Epithelial cell of proximal tubule (primary cell): ENCODE measurements at regions not wholly inside any gene's neighbourhood (a gene's known extent, or its start where the extent isn't known, plus 50 kb on each side); places are given as distances from the start of the nearest gene placed in this dataset.

ENCODE experiments used
- DNase-seq: peaks from one replicate; pipeline ENCODE4 v3.0.0-alpha.2; 2011; ENCODE audit warnings: low read depth
- H3K4me3 ChIP-seq: 2 replicates; pipeline ENCODE4 v1.5.1; 2011; ENCODE audit warnings: low read depth, mild to moderate bottlenecking, low read length
- CTCF ChIP-seq: conservative IDR thresholded peaks from 2 replicates; pipeline ENCODE4 v1.5.1; 2012; ENCODE audit warnings: low read depth, mild to moderate bottlenecking, low read length

DNA sequence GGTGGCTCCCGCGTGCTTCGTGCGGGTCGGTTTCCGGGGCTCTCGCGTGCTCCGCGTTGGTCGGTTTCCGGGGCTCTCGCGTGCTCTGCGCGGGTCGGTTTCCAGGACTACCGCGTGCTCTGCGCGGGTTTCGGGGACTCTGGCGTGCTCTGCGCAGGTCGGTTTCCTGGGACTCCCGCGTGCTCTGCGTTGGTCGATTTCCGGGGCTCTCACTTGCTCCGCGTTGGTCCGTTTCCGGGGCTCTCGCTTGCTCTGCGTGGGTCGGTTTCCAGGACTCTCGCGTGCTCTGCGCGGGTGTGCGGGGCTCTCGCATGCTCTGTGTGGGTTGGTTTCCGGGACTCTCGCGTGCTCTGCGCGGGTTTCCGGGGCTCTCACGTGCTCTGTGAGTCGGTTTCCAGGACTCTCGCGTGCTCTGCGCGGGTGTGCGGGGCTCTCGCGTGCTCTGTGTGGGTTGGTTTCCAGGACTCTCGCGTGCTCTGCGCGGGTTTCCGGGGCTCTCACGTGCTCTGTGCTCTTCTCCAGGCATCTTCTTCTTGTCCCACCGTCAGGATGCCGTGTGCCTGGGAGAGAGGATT, 109.9 kb upstream of the LRPAP1 start:
- DNase-seq, result no peak
- TF ChIP-seq CTCF, result no peak

DNA sequence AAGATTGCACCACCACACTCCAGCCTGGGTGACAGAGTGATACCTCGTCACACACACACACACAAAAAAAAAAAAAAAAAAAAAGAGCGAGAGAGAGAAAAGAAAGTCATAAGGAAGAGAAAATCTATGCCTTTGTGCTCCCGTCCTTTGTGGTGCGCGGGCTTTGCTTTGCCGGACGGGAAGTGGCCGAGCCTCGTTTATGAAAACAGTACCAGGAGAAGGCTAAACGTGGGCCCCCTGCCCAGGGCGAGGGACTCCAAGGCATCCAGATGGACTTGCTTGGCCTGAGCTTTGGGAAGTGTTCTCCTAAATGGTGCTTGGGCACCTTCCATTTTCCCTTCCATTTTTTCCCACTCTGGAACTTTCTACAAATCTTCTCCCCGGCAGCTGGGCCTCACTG, 109.3 kb upstream of the LRPAP1 start:
- no peak for TF ChIP-seq CTCF

More for the DNA sequence above, 109.9 kb upstream of the LRPAP1 start:
- H3K4me3 ChIP-seq, result no peak overlapping the region

GRCh38 chr4:3640587-3640962, 108.4 kb upstream of the LRPAP1 start:
- TF ChIP-seq CTCF, result no peak
- H3K4me3 ChIP-seq, result no peak overlapping the region
- DNase-seq, result no peak

More for the DNA sequence above, 109.3 kb upstream of the LRPAP1 start:
- DNase-seq, result no peak
- H3K4me3 ChIP-seq, result no peak overlapping the region

- DNase-seq, result no peak
- TF ChIP-seq CTCF, result no peak
- no peak overlapping the region for H3K4me3 ChIP-seq
Observed at GRCh38 chr4:3639613-3640586, 107.7 kb upstream of the LRPAP1 start.

DNA sequence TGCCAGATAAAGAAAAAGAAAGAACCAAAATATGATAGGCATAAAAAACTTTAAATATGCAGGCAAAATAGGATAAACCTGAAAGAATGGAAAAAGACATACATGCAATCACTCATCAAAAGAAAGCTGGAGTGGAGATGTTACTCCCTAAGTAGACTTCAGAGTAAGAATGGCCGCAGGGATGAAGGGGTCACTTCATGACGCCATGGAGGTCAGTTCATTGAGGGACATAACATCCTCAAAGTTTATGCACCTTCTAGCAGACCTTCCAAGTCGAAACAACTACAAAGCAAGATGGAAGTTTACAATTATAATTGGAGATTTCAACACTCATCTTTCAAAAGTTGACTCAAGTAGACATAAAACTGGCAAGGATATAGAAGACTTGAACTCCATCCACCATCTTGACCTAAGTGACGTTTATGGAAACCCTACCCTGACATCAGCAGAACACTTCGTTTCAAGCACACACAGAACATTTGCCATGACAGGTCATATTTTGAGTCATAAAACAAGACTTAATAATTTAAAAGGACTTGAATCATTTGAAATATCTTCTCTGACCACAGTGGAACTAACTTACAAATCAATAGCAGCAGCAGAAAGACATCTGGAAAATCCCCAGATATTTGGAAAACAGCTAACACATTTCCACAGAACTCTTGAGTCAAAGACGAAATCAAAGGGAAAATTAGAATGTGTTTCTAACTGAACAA, 106.0 kb upstream of the LRPAP1 start:
- TF ChIP-seq CTCF, result no peak
- H3K4me3 ChIP-seq, result no peak overlapping the region
- DNase-seq, result no peak

DNA sequence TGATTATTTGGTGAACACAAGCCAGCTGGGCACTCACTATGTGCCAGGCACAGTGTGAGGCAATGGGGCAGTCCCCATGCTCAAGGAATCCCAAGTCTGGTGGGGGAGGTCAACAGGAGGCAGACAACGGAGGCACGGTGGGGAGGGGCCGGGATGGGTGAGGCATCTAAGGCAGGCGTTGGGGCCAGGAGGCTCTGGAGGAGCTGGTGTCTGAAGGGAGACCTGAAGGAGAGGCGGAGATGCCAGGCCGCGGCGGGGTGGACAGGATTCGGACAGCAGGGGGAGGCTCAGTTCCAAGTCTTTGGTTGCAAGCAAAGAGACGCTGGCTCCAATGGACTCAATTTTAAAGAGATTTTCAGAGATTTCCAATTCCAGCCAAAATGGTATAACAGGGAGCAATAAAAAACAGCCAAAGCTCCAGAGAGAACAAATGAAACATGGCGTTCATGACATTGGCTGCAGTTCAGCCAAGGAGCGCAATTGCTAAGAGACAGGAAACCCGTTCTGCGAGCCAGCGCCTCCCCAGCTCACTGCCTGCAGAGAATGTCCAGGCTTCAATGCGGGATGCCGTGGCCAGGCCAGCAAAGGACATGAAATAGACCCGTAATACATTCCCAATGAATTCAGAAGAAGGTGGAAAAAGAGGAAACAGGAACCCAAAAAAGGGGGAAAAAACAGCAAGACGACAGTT, 105.2 kb upstream of the LRPAP1 start:
- no peak for TF ChIP-seq CTCF
- H3K4me3 ChIP-seq, result no peak overlapping the region
- DNase-seq, result no peak
